ENCODE measurements at regions not wholly inside any gene's neighbourhood (a gene's known extent, or its start where the extent isn't known, plus 50 kb on each side); places are given as distances from the start of the nearest gene placed in this dataset.
A peak's percentile ranks its signal among the peaks of the same experiment; 100 is the strongest.

DNA sequence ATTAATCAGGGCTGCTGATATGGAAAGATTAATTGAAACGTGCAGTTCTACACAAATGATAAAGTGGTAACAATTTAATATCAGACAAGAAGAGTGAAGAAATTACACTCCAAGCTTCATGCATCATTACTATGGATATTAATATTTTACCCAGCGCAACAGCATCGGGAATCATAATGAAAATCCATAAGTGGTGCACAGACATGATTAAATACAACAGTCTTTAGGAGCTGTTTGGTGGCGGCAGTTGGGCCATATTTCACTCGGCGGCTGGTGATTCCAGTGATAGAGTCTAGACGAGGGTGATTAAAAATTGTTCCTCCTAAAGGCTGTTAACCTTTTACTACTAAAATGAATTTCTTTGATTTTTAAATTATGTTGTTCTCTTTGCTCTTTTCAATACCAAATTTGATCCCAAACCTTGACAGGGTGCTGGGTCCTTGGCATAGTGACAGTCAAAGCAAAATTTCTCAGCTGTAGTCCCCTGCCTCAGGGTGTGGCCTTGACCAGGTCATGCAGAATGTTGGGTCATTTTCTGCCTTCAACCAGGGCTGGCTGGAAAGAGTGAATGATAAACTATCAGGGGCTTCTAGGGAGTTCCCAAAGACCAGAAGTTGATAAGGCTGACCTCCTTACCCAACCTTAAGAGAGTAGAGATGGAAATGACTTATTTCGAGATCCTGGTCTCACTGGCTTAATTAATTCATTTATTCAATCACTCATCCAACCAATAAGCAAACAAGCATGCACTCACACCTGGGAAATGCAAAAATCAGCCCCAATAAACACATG, 392.0 kb downstream of the IL20RB start:
- intact Hi-C loops (cut with micrococcal nuclease): no loop called here

DNA sequence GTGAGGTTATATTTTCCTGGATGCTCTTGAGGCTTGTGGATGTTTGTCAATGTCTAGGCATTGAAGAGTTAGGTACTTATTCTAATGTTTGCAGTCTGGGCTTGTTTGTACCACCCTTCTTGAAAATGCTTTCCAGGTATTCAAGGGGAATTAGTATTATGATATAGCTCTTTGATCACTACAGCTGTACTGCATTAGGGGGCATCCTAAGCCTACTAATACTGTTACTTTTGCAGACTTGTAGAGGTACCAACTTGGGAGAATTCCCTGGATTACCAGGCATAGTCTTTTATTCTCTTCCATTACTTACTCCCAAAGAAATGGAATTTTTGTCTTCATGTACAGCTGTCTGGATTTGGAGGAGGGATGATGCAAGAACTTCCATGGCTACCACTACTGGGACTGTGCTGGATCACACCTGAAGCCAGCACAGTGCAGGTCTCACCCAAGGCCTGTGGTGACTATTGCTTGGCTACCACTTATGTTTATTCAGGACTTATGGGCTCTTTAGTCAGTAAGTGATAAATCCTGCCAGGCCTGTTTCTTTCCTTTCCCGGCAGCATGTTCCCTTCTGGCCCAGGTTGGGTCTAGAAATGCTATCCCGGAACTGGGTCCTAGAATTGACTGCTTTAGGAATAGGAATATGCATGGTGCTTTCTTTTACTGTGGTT, 402.9 kb downstream of the IL20RB start:
- Histone ChIP-seq H3K79me2 (ENCODE audit: insufficient read depth, low read length) (no peaks in the 10 kb centered on the region), H3K36me3 (replicated peaks in 1 of 2; ENCODE audit: control insufficient read depth in 1 of 2, insufficient read depth in 2 of 2, low read length in 2 of 2) (no peaks in the 10 kb centered on the region), H3K4me2 (replicated peaks; ENCODE audit: extremely low read depth, low read length, poor library complexity, severe bottlenecking) (no peak overlapping the region), H3K27ac (ENCODE audit: low read depth in 1 of 2, low read length in 2 of 2) (no peak overlapping the region), H3K27me3 (ENCODE audit: control insufficient read depth in 2 of 2, insufficient read depth in 2 of 2, low read length in 2 of 2) (no peaks in the 10 kb centered on the region), H3K9me3 (replicated peaks in 1 of 2; ENCODE audit: control insufficient read depth in 1 of 2, insufficient read depth in 1 of 2, low read length in 2 of 2) (peaks cover 17 to 26% of the 10 kb centered on the region in 2 donors), H3K9ac (ENCODE audit: insufficient read depth, low read length, poor library complexity, severe bottlenecking) (no peak overlapping the region), H2AFZ (ENCODE audit: insufficient read depth, low read depth, low read length, poor library complexity, severe bottlenecking) (no peak overlapping the region), H4K20me1 (ENCODE audit: insufficient read depth, low read length) (no peaks in the 10 kb centered on the region), H3K4me3 (replicated peaks in 1 of 3; ENCODE audit: low read depth in 2 of 3, low read length in 3 of 3) (no peak overlapping the region), H3K4me1 (ENCODE audit: control insufficient read depth in 1 of 2, insufficient read depth in 2 of 2, low read length in 2 of 2) (no peaks in the 10 kb centered on the region)
- no CpG with 5 or more reads among the region's 2 CpGs for WGBS (ENCODE audit: insufficient coverage)
- no peaks in the 10 kb centered on the region for H3K36me3 Mint-ChIP-seq
- no peak for DNase-seq
- peak overlapping the region in 1 of 7 donors; percentile 37 for H3K27ac Mint-ChIP-seq
- H3K4me3 Mint-ChIP-seq: no peak overlapping the region
- intact Hi-C loops (cut with micrococcal nuclease): no loop called here
- H3K9me3 Mint-ChIP-seq: peaks cover 5 to 17% (median 13%) of the 10 kb centered on the region in 7 donors
- no peaks in the 10 kb centered on the region for H3K4me1 Mint-ChIP-seq
- no peaks in the 10 kb centered on the region for H3K27me3 Mint-ChIP-seq (ENCODE audit: low read depth in 3 of 3)
- TF ChIP-seq, protein P1, sequence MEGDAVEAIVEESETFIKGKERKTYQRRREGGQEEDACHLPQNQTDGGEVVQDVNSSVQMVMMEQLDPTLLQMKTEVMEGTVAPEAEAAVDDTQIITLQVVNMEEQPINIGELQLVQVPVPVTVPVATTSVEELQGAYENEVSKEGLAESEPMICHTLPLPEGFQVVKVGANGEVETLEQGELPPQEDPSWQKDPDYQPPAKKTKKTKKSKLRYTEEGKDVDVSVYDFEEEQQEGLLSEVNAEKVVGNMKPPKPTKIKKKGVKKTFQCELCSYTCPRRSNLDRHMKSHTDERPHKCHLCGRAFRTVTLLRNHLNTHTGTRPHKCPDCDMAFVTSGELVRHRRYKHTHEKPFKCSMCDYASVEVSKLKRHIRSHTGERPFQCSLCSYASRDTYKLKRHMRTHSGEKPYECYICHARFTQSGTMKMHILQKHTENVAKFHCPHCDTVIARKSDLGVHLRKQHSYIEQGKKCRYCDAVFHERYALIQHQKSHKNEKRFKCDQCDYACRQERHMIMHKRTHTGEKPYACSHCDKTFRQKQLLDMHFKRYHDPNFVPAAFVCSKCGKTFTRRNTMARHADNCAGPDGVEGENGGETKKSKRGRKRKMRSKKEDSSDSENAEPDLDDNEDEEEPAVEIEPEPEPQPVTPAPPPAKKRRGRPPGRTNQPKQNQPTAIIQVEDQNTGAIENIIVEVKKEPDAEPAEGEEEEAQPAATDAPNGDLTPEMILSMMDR (IDR thresholded peaks at IDR 0.05): no peak

More for the DNA sequence above, 392.0 kb downstream of the IL20RB start:
- no peaks in the 10 kb centered on the region for H4K20me1 ChIP-seq (ENCODE audit: insufficient read depth, low read length)
- no peak for DNase-seq
- no peaks in the 10 kb centered on the region for H3K36me3 Mint-ChIP-seq
- H3K4me2 ChIP-seq (replicated peaks; ENCODE audit: extremely low read depth, low read length, poor library complexity, severe bottlenecking): no peak overlapping the region
- no peak overlapping the region for H3K27ac ChIP-seq (ENCODE audit: low read depth in 1 of 2, low read length in 2 of 2)
- H3K9me3 ChIP-seq (replicated peaks in 1 of 2; ENCODE audit: control insufficient read depth in 1 of 2, insufficient read depth in 1 of 2, low read length in 2 of 2): peaks cover 0 to 6% of the 10 kb centered on the region in 2 donors
- WGBS (ENCODE audit: insufficient coverage): no CpG with 5 or more reads among the region's 8 CpGs
- TF ChIP-seq, protein P1 (IDR thresholded peaks at IDR 0.05): no peak
- H2AFZ ChIP-seq (ENCODE audit: insufficient read depth, low read depth, low read length, poor library complexity, severe bottlenecking): no peak overlapping the region
- H3K79me2 ChIP-seq (ENCODE audit: insufficient read depth, low read length): no peaks in the 10 kb centered on the region
- H3K4me1 Mint-ChIP-seq: no peaks in the 10 kb centered on the region
- H3K27me3 ChIP-seq (ENCODE audit: control insufficient read depth in 2 of 2, insufficient read depth in 2 of 2, low read length in 2 of 2): no peaks in the 10 kb centered on the region
- no peak overlapping the region for H3K4me3 Mint-ChIP-seq
- H3K27me3 Mint-ChIP-seq (ENCODE audit: low read depth in 3 of 3): no peaks in the 10 kb centered on the region
- H3K27ac Mint-ChIP-seq: no peak overlapping the region
- H3K4me3 ChIP-seq (replicated peaks in 1 of 3; ENCODE audit: low read depth in 2 of 3, low read length in 3 of 3): no peak overlapping the region
- H3K9ac ChIP-seq (ENCODE audit: insufficient read depth, low read length, poor library complexity, severe bottlenecking): no peak overlapping the region
- H3K4me1 ChIP-seq (ENCODE audit: control insufficient read depth in 1 of 2, insufficient read depth in 2 of 2, low read length in 2 of 2): no peaks in the 10 kb centered on the region
- no peaks in the 10 kb centered on the region for H3K36me3 ChIP-seq (replicated peaks in 1 of 2; ENCODE audit: control insufficient read depth in 1 of 2, insufficient read depth in 2 of 2, low read length in 2 of 2)
- H3K9me3 Mint-ChIP-seq: peaks cover 0 to 6% (median 0%) of the 10 kb centered on the region in 7 donors

Measured in CD14-positive monocyte (primary cell).